HG02885 (cell line): ENCODE measurements at regions not wholly inside any gene's neighbourhood (a gene's known extent, or its start where the extent isn't known, plus 50 kb on each side); places are given as distances from the start of the nearest gene placed in this dataset.

ENCODE experiments used
- ATAC-seq: cut with Tn5 transposase; IDR thresholded peaks from one replicate; pipeline ENCODE4 v1.9.1; 2021; ENCODE audit warnings: mild to moderate bottlenecking; ENCODE audit not compliant: unreplicated experiment, poor library complexity

DNA sequence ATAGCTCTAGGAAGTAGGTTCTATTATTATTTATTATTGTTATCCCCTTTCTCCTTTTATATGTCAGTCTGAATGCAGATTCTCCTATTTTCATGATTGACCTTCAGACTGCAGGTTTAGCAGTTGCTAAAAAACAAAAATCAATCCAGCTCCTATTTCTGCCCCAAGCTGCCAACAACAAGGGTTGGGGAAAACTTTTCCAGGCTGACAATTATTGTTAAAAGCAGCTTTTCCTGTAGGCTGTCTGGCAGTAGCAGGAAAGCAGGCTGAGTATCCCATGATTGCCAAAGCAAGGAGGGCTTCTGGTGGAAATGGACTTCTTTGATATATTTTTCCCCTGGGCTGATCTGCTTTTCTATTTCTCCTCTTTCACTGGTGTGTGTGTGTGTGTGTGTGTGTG is 78.0 kb upstream of the CTLA4 start:
- no peak for ATAC-seq

DNA sequence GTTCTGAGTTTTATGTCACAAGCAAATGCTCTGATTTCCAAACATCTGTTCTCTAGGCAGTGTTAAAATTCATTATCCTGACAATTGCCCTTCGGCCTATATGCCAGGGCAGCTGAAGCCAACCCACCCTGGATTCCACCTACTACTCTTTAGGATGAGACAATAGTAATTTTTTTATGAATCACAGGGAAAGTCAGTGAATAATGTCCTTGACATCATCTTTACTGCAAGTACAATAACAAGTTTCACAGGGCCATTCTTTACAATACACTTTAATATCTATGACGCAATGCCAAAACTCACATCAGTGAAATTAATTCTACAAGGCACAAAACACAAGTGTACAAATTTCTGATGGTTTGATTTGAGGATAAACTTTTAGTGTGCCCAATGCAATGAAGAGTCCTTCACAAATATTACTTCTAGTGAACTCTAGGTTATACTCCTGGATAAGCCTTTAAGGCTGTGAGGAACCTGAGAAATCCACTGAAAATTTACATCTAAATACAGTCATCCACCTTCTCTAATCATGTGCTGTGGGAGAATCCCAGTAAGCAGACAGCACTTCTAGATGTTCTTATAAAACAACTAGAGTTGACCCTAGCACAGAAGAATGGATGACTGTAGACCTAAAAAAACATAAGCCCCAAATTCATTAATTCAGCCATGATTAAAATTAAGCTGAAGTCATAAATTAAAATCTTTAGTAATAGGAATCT is 77.3 kb upstream of the CTLA4 start:
- no peak for ATAC-seq

DNA sequence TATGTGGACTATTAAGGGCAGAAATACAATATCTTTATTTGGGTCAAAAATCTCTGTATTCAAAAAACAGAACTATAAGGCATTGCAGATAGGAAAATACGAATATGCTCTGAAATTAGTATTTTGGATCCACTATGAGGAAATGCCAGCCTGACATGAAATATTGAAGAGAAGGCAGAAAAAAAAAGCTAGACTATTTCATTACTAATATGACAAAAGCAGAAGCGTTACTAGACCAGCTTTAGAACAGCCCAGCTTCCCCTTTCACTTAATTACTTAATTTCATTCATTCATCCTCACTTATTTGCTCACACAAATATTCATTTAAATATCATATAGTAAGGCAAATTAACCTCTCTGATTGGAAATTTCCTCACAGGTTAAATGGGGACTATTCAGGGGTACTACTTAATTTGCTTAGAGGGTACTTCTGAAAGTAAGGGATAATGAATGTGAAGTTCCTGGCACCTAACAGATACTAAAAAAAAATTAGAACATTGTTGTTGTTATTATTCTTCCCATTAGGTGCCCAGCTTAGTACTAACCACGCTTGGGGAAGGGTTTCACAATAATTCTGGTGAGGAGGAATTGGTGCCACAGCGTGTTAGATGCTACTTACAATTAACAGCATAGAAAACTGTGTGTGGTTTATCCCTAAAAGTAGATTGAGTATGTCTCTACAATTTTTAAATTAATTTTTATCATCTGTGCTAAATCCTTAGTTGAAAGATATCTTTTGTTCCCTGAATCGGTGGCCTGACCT is 71.1 kb upstream of the CTLA4 start:
- no peak for ATAC-seq

DNA sequence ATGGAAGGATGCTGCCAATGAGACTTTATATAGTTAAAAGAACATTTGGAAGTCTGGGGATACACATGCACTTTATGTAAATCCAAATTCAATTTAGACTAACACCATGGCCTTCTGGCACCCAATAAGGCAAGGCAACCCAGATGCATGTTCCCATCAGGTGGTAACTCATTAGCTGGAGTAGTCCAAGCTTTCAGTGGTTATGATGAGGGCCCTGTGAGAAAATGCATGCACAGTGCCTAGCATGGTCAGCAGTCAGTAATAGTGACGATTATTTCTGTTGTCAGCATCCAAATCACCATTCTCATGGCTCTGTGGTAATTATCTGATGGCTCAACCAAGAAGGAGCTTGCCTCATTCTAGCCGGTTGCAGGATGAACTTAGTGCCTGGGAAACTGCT is 70.3 kb upstream of the CTLA4 start:
- ATAC-seq = no peak

DNA sequence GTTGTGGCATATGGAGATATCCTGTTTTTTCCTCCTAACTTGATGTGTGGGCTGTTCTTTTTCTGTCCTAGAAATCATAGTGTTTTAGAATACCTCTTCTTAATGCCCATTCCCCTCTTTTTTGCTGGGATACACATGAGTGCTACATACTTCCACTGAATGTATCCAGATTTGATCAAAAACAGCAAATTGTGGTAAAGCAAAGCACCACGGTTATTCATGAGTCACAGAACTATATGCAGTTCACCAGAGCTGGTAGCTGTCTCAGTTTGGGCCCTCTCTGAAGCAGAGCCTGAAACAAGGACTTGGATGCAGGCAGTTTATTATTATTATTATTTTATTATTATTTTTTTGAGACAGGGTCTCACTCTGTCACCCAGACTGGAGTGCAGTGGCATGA is 69.9 kb upstream of the CTLA4 start:
- ATAC-seq = no peak

DNA sequence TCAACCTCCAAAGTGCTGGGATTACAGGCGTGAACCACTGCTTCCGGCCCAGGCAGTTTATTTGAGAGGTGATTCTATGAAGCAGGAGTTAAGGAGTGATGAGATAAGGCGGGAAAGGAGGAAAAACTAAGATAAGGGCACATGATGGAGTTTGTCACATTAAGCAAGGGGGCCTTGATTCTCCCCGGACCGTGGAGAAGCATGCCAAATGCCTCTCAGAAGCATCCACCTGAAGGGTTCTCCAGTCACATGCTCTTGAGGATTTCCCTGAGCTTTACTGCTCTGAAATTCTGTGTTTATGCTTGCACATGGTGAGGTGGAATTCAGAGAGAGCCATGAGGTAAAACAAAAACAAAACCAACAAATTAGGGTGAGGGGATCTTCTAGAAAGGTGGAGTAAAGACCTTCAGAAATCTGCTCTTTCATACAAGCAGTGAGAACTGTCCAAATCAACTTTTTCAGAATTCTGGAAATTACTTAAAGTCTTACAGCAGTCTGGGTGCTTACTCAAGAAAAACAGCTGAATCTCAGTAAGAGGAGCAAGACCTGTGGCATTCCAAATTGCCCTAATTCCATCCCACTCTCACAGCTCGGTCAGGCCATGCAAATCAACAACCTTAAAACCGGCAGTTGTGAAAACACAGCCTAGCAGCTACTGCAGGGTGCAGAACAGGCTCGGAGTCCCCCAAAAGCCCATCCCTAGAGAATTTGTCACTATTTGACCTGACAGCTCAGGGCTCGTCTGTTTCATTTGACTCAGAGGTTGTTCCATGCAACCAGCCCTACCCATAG is 69.1 kb upstream of the CTLA4 start:
- no peak for ATAC-seq

DNA sequence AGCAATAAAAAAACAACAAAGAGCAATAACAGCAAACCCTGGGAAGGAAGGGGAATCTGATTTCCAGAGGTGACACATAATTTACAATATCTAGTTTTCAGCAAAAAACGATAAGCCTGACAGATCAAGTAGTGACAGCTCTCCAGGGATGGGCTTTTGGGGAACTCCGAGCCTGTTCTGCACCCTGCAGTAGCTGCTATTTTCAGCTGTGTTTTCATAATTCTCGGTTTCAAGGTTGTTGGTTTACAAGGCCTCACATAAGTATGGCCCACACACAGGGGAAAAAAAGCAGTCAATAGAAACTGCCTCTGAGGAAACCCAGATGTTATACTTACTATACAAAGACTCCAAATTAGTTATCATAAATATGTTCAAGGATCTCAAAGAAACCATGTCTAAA is 67.7 kb upstream of the CTLA4 start:
- peak; percentile 89 for ATAC-seq

DNA sequence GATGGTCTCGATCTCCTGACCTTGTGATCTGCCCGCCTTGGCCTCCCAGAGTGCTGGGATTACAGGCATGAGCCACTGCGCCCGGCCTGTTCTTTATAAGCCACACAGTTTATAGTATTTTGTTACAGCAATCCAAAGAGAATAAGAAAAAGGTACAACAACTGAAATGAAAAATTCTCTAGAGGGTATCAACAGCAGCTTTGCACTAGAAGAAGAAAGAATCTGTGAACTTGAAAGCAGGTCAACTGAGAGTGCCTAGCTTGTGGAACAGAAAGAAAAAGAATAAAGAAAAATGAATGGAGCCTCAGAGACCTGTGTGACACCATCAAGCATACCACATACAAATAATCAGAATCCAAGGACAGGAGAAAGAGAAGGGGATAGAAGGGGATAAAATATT is 66.8 kb upstream of the CTLA4 start:
- ATAC-seq = no peak

DNA sequence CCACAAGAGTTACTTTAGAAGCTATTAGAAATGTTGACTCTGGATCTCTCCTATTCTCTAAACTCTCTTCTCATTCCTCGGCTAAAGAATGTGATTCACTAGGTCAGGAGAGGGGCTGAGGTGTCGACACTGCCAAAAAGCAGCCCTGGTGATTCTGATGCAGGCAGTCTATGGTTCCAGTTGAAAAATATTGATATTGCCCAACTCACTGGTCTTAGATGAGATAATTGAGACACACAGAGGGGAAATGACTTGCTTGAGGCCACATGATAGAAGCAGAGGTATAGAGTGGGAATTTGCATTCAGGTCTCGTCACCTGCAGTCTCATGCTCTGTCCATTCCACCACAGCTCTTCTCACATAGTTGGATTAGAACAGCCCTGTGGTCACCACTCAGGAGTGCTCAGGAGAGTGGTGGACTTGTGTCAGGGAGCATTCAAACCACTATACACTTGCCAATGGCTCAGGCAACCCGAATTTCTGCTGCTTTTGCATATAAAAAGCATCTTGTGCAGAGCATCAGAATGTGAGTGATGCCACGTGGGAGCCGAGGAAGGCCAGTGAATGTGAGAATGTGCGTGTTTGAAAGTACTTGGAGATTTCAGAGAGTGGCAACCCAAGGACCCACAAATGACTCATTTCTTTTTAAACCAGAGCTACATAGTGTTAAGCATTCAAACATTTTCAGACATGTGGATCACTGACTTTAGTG is 65.1 kb upstream of the CTLA4 start:
- no peak for ATAC-seq

DNA sequence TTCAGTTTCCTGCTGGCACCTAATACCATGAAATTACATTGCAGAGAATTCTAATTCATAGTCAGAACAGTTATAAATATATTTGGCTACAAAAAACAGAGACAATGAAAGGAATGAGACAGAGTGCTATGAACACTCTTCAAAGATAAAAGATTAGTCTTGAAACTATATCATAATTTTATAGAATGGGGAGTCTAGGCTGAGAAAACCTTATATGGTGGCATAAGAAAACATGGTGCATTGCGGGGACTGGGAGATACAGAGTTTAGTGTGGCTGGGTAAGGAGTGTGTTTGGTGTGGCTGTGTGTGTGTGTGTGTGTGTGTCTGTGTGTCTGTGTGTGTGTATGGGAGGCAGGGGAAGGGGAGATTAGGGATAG is 64.5 kb upstream of the CTLA4 start:
- no peak for ATAC-seq

DNA sequence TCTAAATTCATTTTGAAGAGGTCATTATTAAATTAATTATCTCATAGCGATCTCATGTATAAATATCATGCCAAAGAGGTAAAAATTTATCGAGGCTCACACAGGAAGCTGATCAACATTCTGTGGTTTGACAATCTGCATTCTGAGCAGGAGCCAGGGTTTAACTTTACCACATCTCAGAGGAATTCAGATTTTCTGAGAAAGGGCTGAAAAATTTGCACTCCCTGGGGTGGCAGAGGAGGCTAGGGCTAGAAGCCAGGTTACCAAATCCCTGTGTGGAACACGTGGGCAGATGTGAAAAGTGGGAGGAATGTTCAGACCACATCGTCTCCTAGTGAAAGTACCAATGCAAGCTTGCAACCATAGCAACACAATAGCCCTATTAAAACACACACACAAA is 63.5 kb upstream of the CTLA4 start:
- ATAC-seq = no peak

DNA sequence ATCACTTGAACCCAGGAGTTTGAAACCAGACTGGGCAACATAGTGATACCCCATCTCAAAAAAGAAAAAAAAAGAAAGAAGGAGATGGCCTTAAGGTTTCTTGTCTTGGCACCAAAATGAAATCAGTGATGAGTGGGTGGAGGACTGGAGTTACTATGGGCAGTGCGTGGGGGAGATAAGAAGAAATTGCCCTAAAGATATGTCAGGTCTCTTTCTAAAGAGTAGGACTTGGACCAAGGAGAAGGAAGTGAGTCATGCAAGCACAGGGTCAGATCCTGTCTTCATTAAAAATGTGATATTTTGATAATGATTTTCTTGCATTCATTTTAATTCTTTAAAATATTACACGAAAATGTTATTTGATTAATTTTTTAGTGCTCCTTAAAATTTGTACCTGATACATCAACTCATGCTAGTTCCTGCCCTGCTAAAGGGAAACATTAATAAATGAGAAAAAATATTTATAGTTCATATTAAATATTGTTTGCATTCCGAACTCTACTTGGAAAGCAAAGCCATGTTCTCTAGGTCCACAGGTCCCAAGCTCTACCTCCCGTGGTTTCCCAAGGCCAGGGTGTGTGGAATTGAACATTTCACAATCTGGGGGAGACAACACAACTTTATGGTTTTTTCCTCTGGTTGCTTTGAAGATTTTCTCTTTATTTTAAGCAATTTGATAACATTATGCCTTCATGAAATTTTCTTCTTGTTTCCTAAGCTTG is 62.6 kb upstream of the CTLA4 start:
- ATAC-seq = no peak

DNA sequence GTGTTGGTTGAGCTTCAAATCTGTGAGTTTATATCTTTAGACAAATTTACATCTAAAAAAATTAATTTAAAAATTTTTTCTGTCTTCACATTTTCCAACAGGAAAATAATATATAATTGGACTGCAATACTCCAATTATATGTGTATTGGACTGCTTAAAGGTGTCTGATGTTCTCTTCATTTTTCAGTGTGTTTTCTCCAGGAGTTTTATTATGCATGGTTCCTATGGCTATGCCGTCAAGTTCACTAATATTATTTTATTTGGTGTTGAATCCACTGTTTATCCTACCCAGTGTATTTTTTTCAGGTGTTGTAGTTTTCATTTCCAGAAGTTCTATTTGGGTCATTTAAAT is 62.1 kb upstream of the CTLA4 start:
- no peak for ATAC-seq

DNA sequence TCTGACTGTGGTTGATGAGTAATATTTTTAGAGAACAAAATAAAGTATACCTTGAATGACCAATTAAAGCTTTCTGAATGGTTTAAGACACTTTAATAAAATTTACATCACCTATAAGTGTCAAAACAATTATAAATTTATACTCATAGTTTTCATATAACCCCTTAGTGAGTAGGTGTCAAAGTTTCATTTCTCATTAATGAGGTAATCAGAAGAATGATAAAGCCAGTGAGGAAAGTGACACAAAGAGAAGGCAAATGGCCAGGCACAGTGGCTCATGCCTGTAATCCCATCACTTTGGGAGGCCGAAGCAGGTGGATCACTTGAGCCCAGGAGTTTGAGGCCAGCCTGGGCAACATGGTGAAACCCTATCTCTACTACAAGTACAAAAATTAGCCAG is 60.8 kb upstream of the CTLA4 start:
- no peak for ATAC-seq

DNA sequence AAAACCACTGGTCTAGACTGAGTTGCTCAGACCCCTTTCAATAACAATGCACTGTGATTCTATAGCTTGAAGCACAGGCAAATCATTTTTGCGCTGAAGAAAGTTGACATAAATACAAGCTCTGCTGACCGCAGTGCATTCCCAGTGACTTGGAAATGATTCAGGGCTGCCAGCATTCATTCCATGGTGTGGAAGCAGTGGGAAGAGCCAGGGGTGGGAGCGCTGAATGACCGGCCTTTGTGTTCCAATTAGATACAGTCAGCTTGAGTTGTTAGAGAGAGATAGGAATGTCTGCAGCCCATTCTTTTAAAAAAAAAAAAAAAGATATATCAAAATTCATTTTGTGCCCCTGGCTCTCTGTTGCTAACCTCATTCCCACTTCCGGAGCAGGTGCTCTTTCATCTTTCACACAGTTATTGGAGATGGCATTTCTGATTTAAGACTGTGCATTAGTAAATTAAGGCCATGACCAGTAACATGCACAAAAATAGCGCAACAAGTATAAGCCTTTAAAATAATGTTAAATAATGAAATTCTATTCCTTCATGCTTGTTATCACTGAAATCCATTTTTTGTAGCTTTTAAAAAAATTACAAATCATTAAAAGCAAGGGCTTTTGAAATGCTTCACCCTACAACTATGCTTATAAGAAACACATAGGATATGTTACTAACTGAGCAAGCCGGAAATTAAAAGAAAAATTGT is 59.4 kb upstream of the CTLA4 start:
- ATAC-seq = no peak

DNA sequence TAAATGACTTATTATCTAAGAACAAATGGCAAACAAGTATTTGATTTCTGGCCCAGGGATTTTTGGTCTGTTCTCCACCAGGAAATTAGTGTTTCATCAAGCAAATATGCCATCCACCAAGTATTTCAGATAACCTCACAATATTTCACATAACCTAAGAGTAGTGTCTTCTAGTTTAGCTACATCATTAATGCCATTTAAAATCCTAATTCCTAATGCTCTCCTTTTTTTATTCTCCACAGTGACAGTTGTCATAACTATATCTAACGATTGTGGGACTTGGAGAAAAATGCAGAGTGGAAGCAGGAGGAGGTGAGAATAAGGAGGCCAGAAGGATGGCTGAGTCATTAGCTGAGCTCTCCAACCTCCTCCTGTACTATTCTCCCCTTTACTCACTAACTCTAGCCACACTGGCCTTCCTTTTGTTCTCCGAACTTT is 58.5 kb upstream of the CTLA4 start:
- ATAC-seq = no peak

DNA sequence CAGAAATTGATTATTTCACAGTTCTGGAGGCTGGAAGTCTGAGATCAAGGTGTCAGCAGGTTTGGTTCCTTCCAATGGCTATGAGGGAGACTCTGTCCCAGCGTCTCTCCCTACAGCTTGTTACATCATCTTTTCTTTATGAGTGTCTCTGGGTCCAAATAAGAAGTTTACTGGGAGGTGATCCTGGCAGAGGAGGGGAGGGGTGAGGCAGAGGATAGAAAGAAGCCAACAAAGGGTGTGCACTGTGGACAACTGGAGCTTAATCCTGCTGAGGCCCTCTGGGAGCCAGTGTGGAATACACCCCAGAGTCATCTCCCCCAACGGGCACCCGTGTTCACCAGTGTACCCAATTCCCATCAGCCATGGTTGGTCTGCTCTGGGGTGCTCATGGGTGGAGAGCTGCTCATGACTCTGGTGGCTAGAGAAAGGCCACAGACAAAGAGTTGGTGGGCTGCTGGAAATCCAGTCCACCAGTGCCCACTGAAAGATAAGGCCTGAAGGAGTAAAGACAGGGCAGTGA is 57.5 kb upstream of the CTLA4 start:
- ATAC-seq = no peak

DNA sequence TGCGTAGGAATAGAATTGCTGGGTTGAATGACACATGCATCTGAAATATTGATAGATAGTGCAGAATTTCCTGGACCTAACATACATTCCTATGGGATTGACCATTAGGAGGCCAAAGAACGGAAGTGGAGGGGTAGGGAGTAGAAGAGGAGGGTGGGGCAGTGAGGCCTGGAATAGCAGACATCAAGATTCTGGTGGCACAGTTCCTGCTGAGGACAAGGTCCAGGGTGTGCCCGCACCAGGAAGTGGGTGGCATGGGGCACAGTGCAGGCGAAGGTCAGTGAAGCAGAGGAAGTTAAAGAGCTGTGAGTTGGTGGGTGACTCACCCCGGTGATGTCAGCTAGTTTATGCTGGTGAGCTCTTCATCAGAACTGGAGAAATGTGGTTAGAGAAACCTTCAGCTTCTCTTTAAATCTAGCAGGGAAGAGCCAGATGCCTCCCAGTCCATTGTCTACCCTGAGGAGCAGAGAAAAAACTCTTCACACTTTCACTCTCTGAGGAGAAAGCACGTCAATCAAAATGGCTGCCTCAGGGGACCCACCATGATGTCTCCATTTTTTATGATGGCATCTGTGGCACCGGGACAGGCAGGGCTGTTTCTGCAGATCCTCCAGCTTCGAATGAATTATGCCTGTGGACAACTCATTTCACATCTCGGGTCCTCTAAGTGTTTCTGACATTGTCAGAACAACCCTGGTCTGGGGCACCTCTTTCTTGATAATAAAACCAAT is 55.9 kb upstream of the CTLA4 start:
- peak; percentile 45 for ATAC-seq
